CD14-positive monocyte (primary cell): ENCODE measurements at regions not wholly inside any gene's neighbourhood (a gene's known extent, or its start where the extent isn't known, plus 50 kb on each side); places are given as distances from the start of the nearest gene placed in this dataset.

Experiments used
- DNase-seq, 3 donors: peaks; one replicate each; pipeline ENCODE4 v3.0.0-alpha.2; 2011 to 2022
- H2AFZ ChIP-seq: 2 replicates; pipeline ENCODE4 v1.6.0; 2012; ENCODE audit warnings: mild to moderate bottlenecking, low read depth, low read length, inconsistent platforms; ENCODE audit not compliant: insufficient read depth, poor library complexity, severe bottlenecking
- H3K27ac ChIP-seq, 2 donors: 1 replicate in 1 of 2; 2 replicates in 1 of 2; pipeline ENCODE4 v1.5.1; 2012 to 2013; ENCODE audit warnings: low read length in 2 of 2, control low read depth in 1 of 2, inconsistent platforms in 1 of 2, low read depth in 1 of 2, mild to moderate bottlenecking in 1 of 2
- H3K27me3 ChIP-seq, 2 donors: one replicate each; pipeline versions ENCODE4 v1.6.0 to v1.6.1; 2011 to 2013; ENCODE audit warnings: low read length in 2 of 2; ENCODE audit not compliant: control insufficient read depth in 2 of 2, insufficient read depth in 2 of 2
- H3K36me3 ChIP-seq, 2 donors: replicated peaks in 1 of 2; 1 replicate in 1 of 2; 2 replicates in 1 of 2; pipeline versions ENCODE4 v1.5.1 to v1.6.1; 2012 to 2013; ENCODE audit warnings: low read length in 2 of 2, control low read depth in 1 of 2, inconsistent platforms in 1 of 2, mild to moderate bottlenecking in 1 of 2; ENCODE audit not compliant: insufficient read depth in 2 of 2, control insufficient read depth in 1 of 2
- H3K4me1 ChIP-seq, 2 donors: 1 replicate in 1 of 2; 2 replicates in 1 of 2; pipeline versions ENCODE4 v1.5.1 to v1.6.1; 2012 to 2013; ENCODE audit warnings: low read length in 2 of 2, control low read depth in 1 of 2, inconsistent platforms in 1 of 2, mild to moderate bottlenecking in 1 of 2, moderate library complexity in 1 of 2; ENCODE audit not compliant: insufficient read depth in 2 of 2, control insufficient read depth in 1 of 2
- H3K4me2 ChIP-seq: replicated peaks from 2 replicates; pipeline ENCODE3; 2012; ENCODE audit warnings: low read length, moderate library complexity, mild to moderate bottlenecking; ENCODE audit not compliant: poor library complexity, severe bottlenecking; ENCODE audit errors: extremely low read depth
- H3K4me3 ChIP-seq, 3 experiments: fragments of 200-600 bp in 1 of 3; sonication (generic) in 1 of 3; replicated peaks in 1 of 3; 1 replicate in 2 of 3; 2 replicates in 1 of 3; pipeline ENCODE4 v1.5.1; 2011 to 2013; ENCODE audit warnings: low read length in 3 of 3, mild to moderate bottlenecking in 3 of 3, control low read depth in 2 of 3, low read depth in 2 of 3, inconsistent platforms in 1 of 3, moderate library complexity in 1 of 3
- H3K79me2 ChIP-seq: 2 replicates; pipeline ENCODE4 v1.6.0; 2012; ENCODE audit warnings: mild to moderate bottlenecking, control low read depth, inconsistent platforms, low read length, moderate library complexity; ENCODE audit not compliant: insufficient read depth
- H3K9ac ChIP-seq: 2 replicates; pipeline ENCODE4 v1.6.0; 2017; ENCODE audit warnings: low read length, mild to moderate bottlenecking; ENCODE audit not compliant: insufficient read depth, poor library complexity, severe bottlenecking
- H3K9me3 ChIP-seq, 2 donors: replicated peaks in 1 of 2; 1 replicate in 1 of 2; 2 replicates in 1 of 2; pipeline versions ENCODE4 v1.5.1 to v1.6.1; 2012 to 2013; ENCODE audit warnings: low read length in 2 of 2, control low read depth in 1 of 2; ENCODE audit not compliant: control insufficient read depth in 1 of 2, insufficient read depth in 1 of 2
- H4K20me1 ChIP-seq: 2 replicates; pipeline ENCODE4 v1.6.0; 2012; ENCODE audit warnings: mild to moderate bottlenecking, low read length, control low read depth, moderate library complexity; ENCODE audit not compliant: insufficient read depth
- H3K27ac Mint-ChIP-seq, 7 donors: one replicate each; pipeline ENCODE4 v1.8.0; 2020; ENCODE audit warnings: mild to moderate bottlenecking in 7 of 7, mixed read lengths in 7 of 7, moderate library complexity in 6 of 7, inconsistent platforms in 2 of 7
- H3K27me3 Mint-ChIP-seq, 3 donors: one replicate each; pipeline ENCODE4 v1.8.0; 2021 to 2022; ENCODE audit warnings: low read depth in 3 of 3, mild to moderate bottlenecking in 3 of 3, mixed read lengths in 3 of 3, moderate library complexity in 3 of 3, inconsistent platforms in 1 of 3
- H3K36me3 Mint-ChIP-seq, 2 donors: one replicate each; pipeline ENCODE4 v1.8.0; 2020; ENCODE audit warnings: mixed read lengths in 2 of 2, inconsistent platforms in 1 of 2, mild to moderate bottlenecking in 1 of 2
- H3K4me1 Mint-ChIP-seq: one replicate; pipeline ENCODE4 v1.8.0; 2020; ENCODE audit warnings: mild to moderate bottlenecking, mixed read lengths
- H3K4me3 Mint-ChIP-seq, 2 donors: one replicate each; pipeline ENCODE4 v1.8.0; 2020; ENCODE audit warnings: mild to moderate bottlenecking in 2 of 2, mixed read lengths in 2 of 2, moderate library complexity in 1 of 2
- H3K9me3 Mint-ChIP-seq, 7 donors: one replicate each; pipeline ENCODE4 v1.8.0; 2020 to 2022; ENCODE audit warnings: mixed read lengths in 7 of 7, mild to moderate bottlenecking in 6 of 7, moderate library complexity in 6 of 7, inconsistent platforms in 2 of 7
- CTCF ChIP-seq: fragments of 200-600 bp; IDR thresholded peaks from one replicate; pipeline ENCODE4 v1.8.0; 2022; ENCODE audit warnings: antibody characterized with exemption, mild to moderate bottlenecking
- WGBS: methylation state at CpG from one replicate; pipeline ENCODE4 v1.1.5; 2013; ENCODE audit warnings: missing lambda C conversion rate; ENCODE audit not compliant: insufficient coverage; 5-methylcytosine and 5-hydroxymethylcytosine counted together
- intact Hi-C, 2 donors: fragments of 100-400 bp; cut with micrococcal nuclease; formaldehyde crosslinking; loops; one replicate each; pipeline versions ENCODE4 v1.15.0 to v1.15.1; 2023

DNA sequence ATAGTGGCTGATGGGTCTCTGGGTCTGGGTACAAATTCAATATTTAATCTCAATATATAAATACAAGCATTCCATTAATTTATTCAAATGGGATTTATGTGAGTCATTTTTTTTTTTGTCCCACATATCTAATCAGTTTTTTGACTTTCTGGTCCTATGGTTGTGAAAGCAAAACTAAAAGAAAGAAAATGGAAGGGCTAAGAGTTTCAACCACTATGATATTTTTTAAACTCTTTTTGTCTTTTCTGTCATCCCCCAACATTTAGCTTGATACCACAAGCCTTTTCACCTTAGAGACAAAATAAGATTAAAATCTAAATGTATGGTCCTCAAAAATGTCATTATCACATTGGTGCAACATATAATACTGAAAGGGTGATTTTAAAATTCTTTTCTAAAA, 602.7 kb upstream of the CHRM3 start:
- Mint-ChIP-seq H3K27me3 (peaks cover 0 to 1% (median 0%) of the 10 kb centered on the region in 3 donors), H3K4me3 (no peak overlapping the region), H3K9me3 (peaks cover 0 to 7% (median 4%) of the 10 kb centered on the region in 7 donors), H3K36me3 (no peaks in the 10 kb centered on the region), H3K27ac (no peak overlapping the region), H3K4me1 (no peaks in the 10 kb centered on the region)
- Histone ChIP-seq H3K27ac (no peak overlapping the region), H4K20me1 (no peaks in the 10 kb centered on the region), H3K4me2 (no peak overlapping the region), H3K4me1 (no peaks in the 10 kb centered on the region), H2AFZ (no peak overlapping the region), H3K4me3 (no peak overlapping the region), H3K36me3 (no peaks in the 10 kb centered on the region), H3K9me3 (no peaks in the 10 kb centered on the region), H3K79me2 (no peaks in the 10 kb centered on the region), H3K27me3 (no peaks in the 10 kb centered on the region), H3K9ac (no peak overlapping the region)
- intact Hi-C loops, result no loop called here
- no peak for TF ChIP-seq CTCF
- no peak for DNase-seq

DNA sequence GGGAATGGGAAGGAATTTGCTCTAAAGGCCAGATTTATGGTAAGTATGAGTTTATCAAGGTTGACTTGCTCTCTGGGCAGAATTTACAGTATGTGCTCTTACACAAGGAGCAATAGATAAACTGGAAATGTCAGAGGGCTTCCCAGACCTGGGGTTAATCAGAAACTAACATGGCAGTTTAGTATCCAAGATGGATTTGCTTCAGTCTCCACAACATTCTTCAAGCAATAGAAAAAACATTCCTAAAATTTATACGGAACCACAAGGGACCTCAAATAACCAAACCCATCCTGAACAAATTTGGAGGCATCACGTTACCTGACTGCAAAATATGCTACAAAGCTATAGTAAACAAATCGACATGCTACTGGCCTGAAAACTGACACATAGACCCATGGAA, 606.7 kb upstream of the CHRM3 start:
- no peak for DNase-seq
- H3K4me1 ChIP-seq, result no peaks in the 10 kb centered on the region
- Mint-ChIP-seq H3K36me3 (no peaks in the 10 kb centered on the region), H3K4me3 (no peak overlapping the region), H3K27ac (no peak overlapping the region), H3K27me3 (peaks cover 0 to 1% (median 0%) of the 10 kb centered on the region in 3 donors), H3K4me1 (no peaks in the 10 kb centered on the region), H3K9me3 (peaks cover 0 to 7% (median 5%) of the 10 kb centered on the region in 7 donors)
- H4K20me1 ChIP-seq, result no peaks in the 10 kb centered on the region
- 100% methylated on average over 1 of the region's 3 CpGs for WGBS
- no peaks in the 10 kb centered on the region for H3K27me3 ChIP-seq
- H3K79me2 ChIP-seq, result no peaks in the 10 kb centered on the region
- intact Hi-C loops, result no loop called here
- H3K27ac ChIP-seq, result no peak overlapping the region
- H2AFZ ChIP-seq, result no peak overlapping the region
- no peak overlapping the region for H3K4me3 ChIP-seq
- no peaks in the 10 kb centered on the region for H3K36me3 ChIP-seq
- TF ChIP-seq CTCF, result no peak
- peaks cover 3 to 5% of the 10 kb centered on the region in 2 donors for H3K9me3 ChIP-seq
- H3K4me2 ChIP-seq, result no peak overlapping the region
- no peak overlapping the region for H3K9ac ChIP-seq
